Gastrocnemius medialis (tissue), 4 donors: ENCODE measurements at regions not wholly inside any gene's neighbourhood (a gene's known extent, or its start where the extent isn't known, plus 50 kb on each side); places are given as distances from the start of the nearest gene placed in this dataset.
A peak's percentile ranks its signal among the peaks of the same experiment; 100 is the strongest.

Experiments used
- ATAC-seq, 2 donors: fragments of 150-250 bp; one replicate each; pipeline ENCODE4 v1.9.1; 2016
- DNase-seq, 2 donors: peaks; one replicate each; pipeline ENCODE4 v3.0.0-alpha.2; 2019
- H3K27ac ChIP-seq, 4 donors: fragments of 200-600 bp; sonication (generic); 1 replicate in 1 of 4; 2 replicates in 3 of 4; pipeline ENCODE4 v1.5.1; 2016 to 2018; ENCODE audit warnings: mild to moderate bottlenecking in 2 of 4, moderate library complexity in 1 of 4
- H3K27me3 ChIP-seq, 3 donors: fragments of 200-600 bp; sonication (generic) in 2 of 3; 1 replicate in 1 of 3; 2 replicates in 2 of 3; pipeline versions ENCODE4 v1.5.1 to v1.6.0; 2016 to 2019; ENCODE audit warnings: mild to moderate bottlenecking in 1 of 3, moderate library complexity in 1 of 3
- H3K36me3 ChIP-seq, 2 donors: fragments of 200-600 bp; sonication (generic) in 1 of 2; one replicate each; pipeline ENCODE4 v1.5.1; 2017 to 2018
- H3K4me1 ChIP-seq, 2 donors: fragments of 200-600 bp; sonication (generic) in 1 of 2; one replicate each; pipeline ENCODE4 v1.5.1; 2016 to 2017; ENCODE audit warnings: mild to moderate bottlenecking in 2 of 2
- H3K4me3 ChIP-seq, 4 donors: fragments of 200-600 bp; sonication (generic) in 3 of 4; 1 replicate in 1 of 4; 2 replicates in 3 of 4; pipeline ENCODE4 v1.5.1; 2016 to 2019; ENCODE audit warnings: mild to moderate bottlenecking in 2 of 4
- H3K9me3 ChIP-seq, 3 donors: fragments of 200-600 bp; sonication (generic) in 2 of 3; 1 replicate in 1 of 3; 2 replicates in 2 of 3; pipeline ENCODE4 v1.5.1; 2016 to 2019
- POLR2A ChIP-seq, 2 donors: fragments of 450-650 bp; IDR thresholded peaks; one replicate each; pipeline ENCODE4 v1.6.1; 2017; ENCODE audit warnings: antibody characterized with exemption in 2 of 2, mild to moderate bottlenecking in 2 of 2, moderate library complexity in 2 of 2
- in situ Hi-C, 4 donors: fragments of 200-750 bp; cut with MboI; loops; one replicate each; pipeline versions ENCODE4 v1.15.0 to v1.8.0; 2017; ENCODE audit warnings: low sequenced_read_pairs in 4 of 4
- intact Hi-C: fragments of 100-400 bp; cut with DNase I; formaldehyde crosslinking; loops from one replicate; pipeline ENCODE4 v1.15.1; 2023; ENCODE audit warnings: low total_unique reads
- TF ChIP-seq, protein P1 (sequence below), 5 experiments: fragments of 450-650 bp in 3 of 5; fragments of 200-600 bp in 2 of 5; sonication (generic) in 2 of 5; IDR thresholded peaks in 4 of 5; conservative IDR thresholded peaks in 1 of 5; 1 replicate in 4 of 5; 2 replicates in 1 of 5; pipeline ENCODE4 v1.5.1; 2016 to 2019; ENCODE audit warnings: antibody characterized with exemption in 5 of 5, mild to moderate bottlenecking in 3 of 5, moderate library complexity in 3 of 5

DNA sequence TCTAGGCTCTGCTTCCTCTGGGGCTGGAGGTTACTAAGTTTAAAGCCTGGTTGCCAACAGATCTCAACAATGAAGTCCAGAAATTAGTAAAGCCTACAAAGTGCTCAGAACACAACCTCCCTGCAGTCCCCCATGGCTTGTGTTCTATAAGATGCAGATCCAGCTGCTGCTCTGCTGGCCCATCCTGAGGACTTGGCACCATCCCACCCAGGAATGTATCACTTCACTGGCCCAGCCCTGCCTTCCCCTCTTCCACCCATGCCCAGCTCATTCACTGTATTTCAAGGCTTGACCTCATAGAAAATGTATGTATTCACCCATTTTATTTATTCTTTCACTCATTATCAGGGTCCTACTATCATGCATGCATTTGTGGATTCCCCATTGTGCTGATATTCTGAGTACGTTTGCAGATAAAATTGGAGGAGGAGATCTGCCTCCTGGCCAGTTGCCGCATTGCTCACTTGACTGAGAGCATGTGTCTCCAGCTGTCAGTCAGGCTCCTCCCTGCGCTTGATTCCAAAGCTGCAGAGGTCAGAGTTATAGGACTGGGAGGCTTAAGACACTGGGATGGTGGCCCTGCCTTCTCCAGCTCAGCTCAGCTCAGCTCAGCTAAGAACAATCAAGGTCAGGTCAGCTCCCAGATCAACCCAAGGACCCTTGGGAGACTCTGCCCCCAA is 104.8 kb downstream of the MAFB start:
- Histone ChIP-seq H3K27me3 (peaks cover 0 to 3% (median 0%) of the 10 kb centered on the region in 3 donors), H3K4me3 (no peak overlapping the region), H3K4me1 (no peaks in the 10 kb centered on the region), H3K36me3 (no peaks in the 10 kb centered on the region), H3K9me3 (no peaks in the 10 kb centered on the region), H3K27ac (no peak overlapping the region)
- ATAC-seq, result peak; percentile 61 to 63
- intact Hi-C loops, result no loop called here
- in situ Hi-C loops, result no loop called here
- TF ChIP-seq, protein P1, sequence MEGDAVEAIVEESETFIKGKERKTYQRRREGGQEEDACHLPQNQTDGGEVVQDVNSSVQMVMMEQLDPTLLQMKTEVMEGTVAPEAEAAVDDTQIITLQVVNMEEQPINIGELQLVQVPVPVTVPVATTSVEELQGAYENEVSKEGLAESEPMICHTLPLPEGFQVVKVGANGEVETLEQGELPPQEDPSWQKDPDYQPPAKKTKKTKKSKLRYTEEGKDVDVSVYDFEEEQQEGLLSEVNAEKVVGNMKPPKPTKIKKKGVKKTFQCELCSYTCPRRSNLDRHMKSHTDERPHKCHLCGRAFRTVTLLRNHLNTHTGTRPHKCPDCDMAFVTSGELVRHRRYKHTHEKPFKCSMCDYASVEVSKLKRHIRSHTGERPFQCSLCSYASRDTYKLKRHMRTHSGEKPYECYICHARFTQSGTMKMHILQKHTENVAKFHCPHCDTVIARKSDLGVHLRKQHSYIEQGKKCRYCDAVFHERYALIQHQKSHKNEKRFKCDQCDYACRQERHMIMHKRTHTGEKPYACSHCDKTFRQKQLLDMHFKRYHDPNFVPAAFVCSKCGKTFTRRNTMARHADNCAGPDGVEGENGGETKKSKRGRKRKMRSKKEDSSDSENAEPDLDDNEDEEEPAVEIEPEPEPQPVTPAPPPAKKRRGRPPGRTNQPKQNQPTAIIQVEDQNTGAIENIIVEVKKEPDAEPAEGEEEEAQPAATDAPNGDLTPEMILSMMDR (IDR thresholded peaks at IDR 0.05 in 4 of 5, conservative IDR thresholded peaks at IDR 0.05 in 1 of 5), result no peak
- no peak for TF ChIP-seq POLR2A (IDR thresholded peaks at IDR 0.05)
- DNase-seq, result peak; percentile 30 to 35

DNA sequence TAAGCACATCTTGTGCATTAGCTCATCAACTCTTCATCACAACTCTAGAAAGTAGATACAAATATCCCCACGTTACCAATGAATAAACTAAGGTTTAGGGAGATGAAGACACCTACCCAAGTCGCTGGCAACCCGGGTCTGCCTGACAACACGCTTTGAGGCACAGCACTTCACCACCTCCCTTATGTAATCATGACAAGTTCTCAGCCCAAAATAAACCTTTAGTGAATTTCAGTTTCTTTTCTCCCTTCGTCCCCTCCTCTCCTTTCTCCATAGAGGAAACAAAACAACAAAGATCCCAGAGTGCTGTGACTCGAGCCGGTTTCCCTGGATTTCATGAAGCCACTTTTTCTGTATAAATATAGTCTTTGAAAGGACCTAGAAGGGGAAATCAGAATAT is 105.4 kb downstream of the MAFB start:
- H3K4me3 ChIP-seq, result no peak overlapping the region
- H3K27ac ChIP-seq, result no peak overlapping the region
- no peaks in the 10 kb centered on the region for H3K9me3 ChIP-seq
- ATAC-seq (no peak), DNase-seq (no peak)
- H3K4me1 ChIP-seq, result no peaks in the 10 kb centered on the region
- no peaks in the 10 kb centered on the region for H3K36me3 ChIP-seq
- intact Hi-C loops, result no loop called here
- H3K27me3 ChIP-seq, result no peaks in the 10 kb centered on the region
- TF ChIP-seq, protein P1 (IDR thresholded peaks at IDR 0.05 in 4 of 5, conservative IDR thresholded peaks at IDR 0.05 in 1 of 5), result no peak
- TF ChIP-seq POLR2A (IDR thresholded peaks at IDR 0.05), result no peak
- in situ Hi-C loops, result no loop called here

DNA sequence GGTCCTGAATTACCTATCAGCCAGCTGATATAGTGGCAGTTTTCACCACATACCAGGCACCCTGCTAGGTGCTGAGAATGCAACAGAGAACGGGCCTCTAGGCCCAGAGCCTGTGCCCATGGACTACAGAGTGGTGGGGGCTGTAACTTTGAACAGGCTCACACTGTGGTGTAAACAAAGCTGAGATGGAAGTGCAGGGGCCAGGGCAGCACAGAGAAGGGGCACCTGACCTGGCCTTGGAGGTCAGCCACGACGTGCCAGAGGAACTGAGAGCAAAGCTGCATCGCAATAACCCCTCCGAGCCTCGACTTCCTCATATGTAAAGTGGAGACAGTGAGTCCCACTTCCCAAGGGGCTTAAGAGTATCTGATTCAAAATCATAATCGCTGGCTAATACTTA is 105.8 kb downstream of the MAFB start:
- no peaks in the 10 kb centered on the region for H3K4me1 ChIP-seq
- H3K27ac ChIP-seq, result no peak overlapping the region
- peak in 1 of 2 donors; percentile 43 for DNase-seq
- TF ChIP-seq, protein P1 (IDR thresholded peaks at IDR 0.05 in 4 of 5, conservative IDR thresholded peaks at IDR 0.05 in 1 of 5), result no peak
- no peak for TF ChIP-seq POLR2A (IDR thresholded peaks at IDR 0.05)
- H3K4me3 ChIP-seq, result no peak overlapping the region
- peak in 1 of 2 donors; percentile 39 for ATAC-seq
- no peaks in the 10 kb centered on the region for H3K36me3 ChIP-seq
- in situ Hi-C loops (no loop called here), intact Hi-C loops (no loop called here)
- no peaks in the 10 kb centered on the region for H3K27me3 ChIP-seq
- H3K9me3 ChIP-seq, result no peaks in the 10 kb centered on the region

DNA sequence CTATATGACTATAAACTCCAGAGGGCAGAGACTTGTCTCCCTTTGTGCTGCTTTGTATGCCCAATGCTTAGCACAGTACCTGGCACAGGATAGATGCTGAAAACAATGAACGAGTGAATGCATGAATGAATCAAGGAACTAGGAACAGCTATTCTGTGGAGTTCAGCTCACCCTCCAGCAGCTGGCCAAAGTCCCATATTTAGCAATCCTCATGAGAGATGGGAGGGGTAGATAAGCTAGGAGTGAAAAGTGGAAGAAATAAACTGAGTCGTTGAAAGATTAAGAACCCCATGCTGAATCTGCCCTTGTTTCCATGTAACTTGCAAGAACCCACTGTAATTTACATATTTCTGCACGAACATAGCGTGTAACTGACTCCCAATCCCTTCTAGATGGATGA is 106.5 kb downstream of the MAFB start:
- Histone ChIP-seq H3K36me3 (no peaks in the 10 kb centered on the region), H3K27me3 (no peaks in the 10 kb centered on the region), H3K27ac (no peak overlapping the region), H3K4me1 (no peaks in the 10 kb centered on the region), H3K9me3 (no peaks in the 10 kb centered on the region), H3K4me3 (no peak overlapping the region)
- in situ Hi-C loops (no loop called here), intact Hi-C loops (no loop called here)
- TF ChIP-seq, protein P1 (IDR thresholded peaks at IDR 0.05 in 4 of 5, conservative IDR thresholded peaks at IDR 0.05 in 1 of 5), result no peak
- no peak for TF ChIP-seq POLR2A (IDR thresholded peaks at IDR 0.05)
- no peak for ATAC-seq
- peak in 1 of 2 donors; percentile 16 for DNase-seq

DNA sequence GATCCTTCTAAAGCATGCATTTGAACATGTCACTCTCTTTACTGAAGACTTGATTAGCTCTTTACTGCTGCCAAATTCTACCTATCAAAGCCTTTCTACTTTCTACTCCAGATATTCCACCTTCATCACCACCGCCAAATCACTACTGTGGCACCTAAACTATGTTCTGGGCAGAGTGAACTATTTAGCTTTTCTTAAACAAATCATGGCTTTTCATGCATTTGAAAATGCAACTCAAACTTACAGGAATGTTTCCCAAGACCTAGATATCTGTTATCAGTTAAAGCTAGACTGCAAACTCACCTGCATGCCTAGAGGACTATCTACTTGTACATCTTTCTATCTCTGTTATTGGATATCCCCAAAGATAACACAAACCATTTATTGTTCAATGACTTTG is 109.3 kb downstream of the MAFB start:
- H3K27ac ChIP-seq, result no peak overlapping the region
- DNase-seq (no peak), ATAC-seq (no peak)
- no peak overlapping the region for H3K4me3 ChIP-seq
- H3K9me3 ChIP-seq, result no peaks in the 10 kb centered on the region
- TF ChIP-seq, protein P1 (IDR thresholded peaks at IDR 0.05 in 4 of 5, conservative IDR thresholded peaks at IDR 0.05 in 1 of 5), result no peak
- no peak for TF ChIP-seq POLR2A (IDR thresholded peaks at IDR 0.05)
- H3K4me1 ChIP-seq, result no peaks in the 10 kb centered on the region
- intact Hi-C loops, result no loop called here
- H3K27me3 ChIP-seq, result no peaks in the 10 kb centered on the region
- no peaks in the 10 kb centered on the region for H3K36me3 ChIP-seq
- in situ Hi-C loops, result no loop called here
